ENCODE measurements at regions not wholly inside any gene's neighbourhood (a gene's known extent, or its start where the extent isn't known, plus 50 kb on each side); places are given as distances from the start of the nearest gene placed in this dataset.

GRCh38 chr17:73969956-73970355 is 233.5 kb upstream of the RPL38 start:
- in situ Hi-C loops (cut with MboI; ENCODE audit: low pct_unique_long_range_greater_than_20kb in 2 of 9, low sequenced_read_pairs in 9 of 9, unreplicated experiment in 9 of 9) = loop anchor here in 2 of 9 experiments (25.0 kb wide), 1 partner anchor 533 kb away; no protein-coding TSS in a partner anchor
- Histone ChIP-seq H3K4me3 (no peak overlapping the region), H3K27ac (no peak overlapping the region), H3K4me1 (replicated peaks in 1 of 2) (no peaks in the 10 kb centered on the region)
- peak in 4 of 8 experiments; percentile 24 to 74 (median 27) for ATAC-seq (replicated peaks in 6 of 8)
- WGBS, 10 experiments = 11 to 100% (median 61%) methylated on average over 1 to 6 of the region's 7 CpGs; no CpG with 5 or more reads in 2 of the 10 experiments

- Histone ChIP-seq H3K4me3 (no peak overlapping the region), H3K27ac (no peak overlapping the region), H3K4me1 (replicated peaks in 1 of 2) (no peaks in the 10 kb centered on the region)
- ATAC-seq (replicated peaks in 6 of 8) = no peak
- in situ Hi-C loops (cut with MboI; ENCODE audit: low pct_unique_long_range_greater_than_20kb in 2 of 9, low sequenced_read_pairs in 9 of 9, unreplicated experiment in 9 of 9) = loop anchor here in 2 of 9 experiments (25.0 kb wide), 1 partner anchor 534 kb away; no protein-coding TSS in a partner anchor
- WGBS, 10 experiments = 21 to 100% (median 86%) methylated on average over 1 to 4 of the region's 4 CpGs; no CpG with 5 or more reads in 3 of the 10 experiments
These were observed 232.4 kb upstream of the RPL38 start for GRCh38 chr17:73971127-73971526.

- H3K27ac ChIP-seq = no peak overlapping the region
- 24 to 100% (median 88%) methylated on average over 1 to 7 of the region's 10 CpGs; no CpG with 5 or more reads in 4 of the 10 experiments for WGBS, 10 experiments
- H3K4me3 ChIP-seq = no peak overlapping the region
- ATAC-seq (replicated peaks in 6 of 8) = no peak
- no peaks in the 10 kb centered on the region for H3K4me1 ChIP-seq (replicated peaks in 1 of 2)
- in situ Hi-C loops (cut with MboI; ENCODE audit: low pct_unique_long_range_greater_than_20kb in 2 of 9, low sequenced_read_pairs in 9 of 9, unreplicated experiment in 9 of 9) = loop anchor here in 2 of 9 experiments (25.0 kb wide), 1 partner anchor 535 kb away; no protein-coding TSS in a partner anchor
These were observed 231.4 kb upstream of the RPL38 start for GRCh38 chr17:73972056-73972455.

- Histone ChIP-seq H3K4me3 (no peak overlapping the region), H3K4me1 (replicated peaks in 1 of 2) (no peaks in the 10 kb centered on the region), H3K27ac (no peak overlapping the region)
- ATAC-seq (replicated peaks in 6 of 8) = no peak
- in situ Hi-C loops (cut with MboI; ENCODE audit: low pct_unique_long_range_greater_than_20kb in 2 of 9, low sequenced_read_pairs in 9 of 9, unreplicated experiment in 9 of 9) = loop anchor here in 2 of 9 experiments (25.0 kb wide), 1 partner anchor 536 kb away; no protein-coding TSS in a partner anchor
- WGBS, 10 experiments = 21 to 100% (median 60%) methylated on average over 1 to 5 of the region's 6 CpGs; no CpG with 5 or more reads in 5 of the 10 experiments
These were observed 230.6 kb upstream of the RPL38 start for GRCh38 chr17:73972901-73973300.

GRCh38 chr17:73973586-73974409 is 229.7 kb upstream of the RPL38 start:
- 0 to 100% (median 83%) methylated on average over 1 to 5 of the region's 16 CpGs; no CpG with 5 or more reads in 3 of the 10 experiments for WGBS, 10 experiments
- ATAC-seq (replicated peaks in 6 of 8) = peak in 1 of 8 experiments; percentile 65
- Histone ChIP-seq H3K4me3 (no peak overlapping the region), H3K27ac (no peak overlapping the region), H3K4me1 (replicated peaks in 1 of 2) (no peaks in the 10 kb centered on the region)
- in situ Hi-C loops (cut with MboI; ENCODE audit: low pct_unique_long_range_greater_than_20kb in 2 of 9, low sequenced_read_pairs in 9 of 9, unreplicated experiment in 9 of 9) = loop anchor here in 2 of 9 experiments (25.0 kb wide), 1 partner anchor 536 kb away; no protein-coding TSS in a partner anchor

- ATAC-seq (replicated peaks in 6 of 8) = no peak
- H3K4me1 ChIP-seq (replicated peaks in 1 of 2) = no peaks in the 10 kb centered on the region
- WGBS, 10 experiments = 57 to 100% (median 83%) methylated on average over 1 of the region's 1 CpG; no CpG with 5 or more reads in 5 of the 10 experiments
- in situ Hi-C loops (cut with MboI; ENCODE audit: low pct_unique_long_range_greater_than_20kb in 2 of 9, low sequenced_read_pairs in 9 of 9, unreplicated experiment in 9 of 9) = loop anchor here in 2 of 9 experiments (25.0 kb wide), 1 partner anchor 537 kb away; no protein-coding TSS in a partner anchor
- no peak overlapping the region for H3K27ac ChIP-seq
- no peak overlapping the region for H3K4me3 ChIP-seq
These were observed 228.9 kb upstream of the RPL38 start for GRCh38 chr17:73974536-73974935.

- ATAC-seq (replicated peaks in 6 of 8) = peak in 3 of 8 experiments; percentile 45 to 53 (median 47)
- Histone ChIP-seq H3K4me1 (replicated peaks in 1 of 2) (no peaks in the 10 kb centered on the region), H3K4me3 (no peak overlapping the region), H3K27ac (no peak overlapping the region)
- 29 to 80% (median 73%) methylated on average over 1 of the region's 1 CpG; no CpG with 5 or more reads in 6 of the 10 experiments for WGBS, 10 experiments
- in situ Hi-C loops (cut with MboI; ENCODE audit: low pct_unique_long_range_greater_than_20kb in 2 of 9, low sequenced_read_pairs in 9 of 9, unreplicated experiment in 9 of 9) = loop anchor here in 1 of 9 experiments (25.0 kb wide), 1 partner anchor 539 kb away; no protein-coding TSS in a partner anchor
These were observed 227.3 kb upstream of the RPL38 start for GRCh38 chr17:73976147-73976546.

GRCh38 chr17:73976676-73977521 is 226.6 kb upstream of the RPL38 start:
- no peak overlapping the region for H3K4me3 ChIP-seq
- 29 to 91% (median 75%) methylated on average over 1 to 15 of the region's 19 CpGs; no CpG with 5 or more reads in 2 of the 10 experiments for WGBS, 10 experiments
- ATAC-seq (replicated peaks in 6 of 8) = no peak
- H3K27ac ChIP-seq = no peak overlapping the region
- H3K4me1 ChIP-seq (replicated peaks in 1 of 2) = no peaks in the 10 kb centered on the region
- in situ Hi-C loops (cut with MboI; ENCODE audit: low pct_unique_long_range_greater_than_20kb in 2 of 9, low sequenced_read_pairs in 9 of 9, unreplicated experiment in 9 of 9) = loop anchor here in 1 of 9 experiments (25.0 kb wide), 1 partner anchor 540 kb away; no protein-coding TSS in a partner anchor

- in situ Hi-C loops (cut with MboI; ENCODE audit: low pct_unique_long_range_greater_than_20kb in 2 of 9, low sequenced_read_pairs in 9 of 9, unreplicated experiment in 9 of 9) = loop anchor here in 1 of 9 experiments (25.0 kb wide), 1 partner anchor 543 kb away; no protein-coding TSS in a partner anchor
- no peak for ATAC-seq (replicated peaks in 6 of 8)
- no peak overlapping the region for H3K4me3 ChIP-seq
- no peaks in the 10 kb centered on the region for H3K4me1 ChIP-seq (replicated peaks in 1 of 2)
- WGBS, 10 experiments = 60 to 100% (median 76%) methylated on average over 1 to 3 of the region's 3 CpGs; no CpG with 5 or more reads in 5 of the 10 experiments
- no peak overlapping the region for H3K27ac ChIP-seq
These were observed 223.0 kb upstream of the RPL38 start for GRCh38 chr17:73980517-73980916.

- WGBS, 10 experiments = 22 to 94% (median 77%) methylated on average over 4 to 6 of the region's 8 CpGs; no CpG with 5 or more reads in 3 of the 10 experiments
- Histone ChIP-seq H3K4me3 (no peak overlapping the region), H3K27ac (no peak overlapping the region), H3K4me1 (replicated peaks in 1 of 2) (peaks cover 0 to 4% of the 10 kb centered on the region in 2 donors)
- no peak for ATAC-seq (replicated peaks in 6 of 8)
- in situ Hi-C loops (cut with MboI; ENCODE audit: low pct_unique_long_range_greater_than_20kb in 2 of 9, low sequenced_read_pairs in 9 of 9, unreplicated experiment in 9 of 9) = loop anchor here in 1 of 9 experiments (25.0 kb wide), 1 partner anchor 546 kb away; no protein-coding TSS in a partner anchor
These were observed 220.6 kb upstream of the RPL38 start for GRCh38 chr17:73982871-73983270.

- ATAC-seq (replicated peaks in 6 of 8) = peak in 1 of 8 experiments; percentile 49
- 10 to 100% (median 76%) methylated on average over 1 to 9 of the region's 16 CpGs; no CpG with 5 or more reads in 6 of the 10 experiments for WGBS, 10 experiments
- in situ Hi-C loops (cut with MboI; ENCODE audit: low pct_unique_long_range_greater_than_20kb in 2 of 9, low sequenced_read_pairs in 9 of 9, unreplicated experiment in 9 of 9) = loop anchor here in 1 of 9 experiments (25.0 kb wide), 1 partner anchor 547 kb away; no protein-coding TSS in a partner anchor
- no peak overlapping the region for H3K4me3 ChIP-seq
- H3K4me1 ChIP-seq (replicated peaks in 1 of 2) = peaks cover 0 to 4% of the 10 kb centered on the region in 2 donors
- H3K27ac ChIP-seq = no peak overlapping the region
These were observed 219.7 kb upstream of the RPL38 start for GRCh38 chr17:73983621-73984400.

All from motor neuron (in vitro differentiated cells).